ENCODE measurements at regions not wholly inside any gene's neighbourhood (a gene's known extent, or its start where the extent isn't known, plus 50 kb on each side); places are given as distances from the start of the nearest gene placed in this dataset.
"Not testable (repeated sequence)": the region's sequence is repeated elsewhere in the genome, so short reads cannot be mapped to it uniquely, and the experiment has no call there.

DNA sequence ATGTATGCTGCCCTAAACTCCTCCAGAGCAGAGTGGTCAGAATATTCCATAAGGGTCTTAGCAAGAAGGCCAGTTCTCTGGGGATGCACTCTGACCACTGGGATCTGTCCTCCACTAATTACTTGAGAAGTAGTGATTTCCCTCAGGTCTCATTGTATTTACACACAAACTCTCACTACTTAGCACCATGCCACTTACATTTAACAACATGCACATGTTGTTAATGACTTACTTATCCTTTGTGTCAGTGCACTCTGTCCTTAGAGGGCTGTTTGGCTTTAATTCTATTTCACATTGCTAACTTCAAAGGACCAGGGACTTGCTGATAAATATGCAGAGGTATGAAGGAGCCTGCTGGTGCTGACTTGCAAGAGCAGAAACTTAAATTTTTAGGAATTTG is 1415.5 kb upstream of the ACVR2A start:
- no peak for DNase-seq

GRCh38 chr2:146417942-146418341 is 1426.9 kb upstream of the ACVR2A start:
- no peak for DNase-seq

- DNase-seq = no peak
These were observed 1429.5 kb upstream of the ACVR2A start for GRCh38 chr2:146415291-146415690.

- no peak for DNase-seq
These were observed 1430.4 kb upstream of the ACVR2A start for GRCh38 chr2:146414456-146414855.

GRCh38 chr2:146413086-146413610 is 1431.7 kb upstream of the ACVR2A start:
- DNase-seq = no peak

- DNase-seq = no peak
These were observed 1432.2 kb upstream of the ACVR2A start for GRCh38 chr2:146412625-146413024.

DNA sequence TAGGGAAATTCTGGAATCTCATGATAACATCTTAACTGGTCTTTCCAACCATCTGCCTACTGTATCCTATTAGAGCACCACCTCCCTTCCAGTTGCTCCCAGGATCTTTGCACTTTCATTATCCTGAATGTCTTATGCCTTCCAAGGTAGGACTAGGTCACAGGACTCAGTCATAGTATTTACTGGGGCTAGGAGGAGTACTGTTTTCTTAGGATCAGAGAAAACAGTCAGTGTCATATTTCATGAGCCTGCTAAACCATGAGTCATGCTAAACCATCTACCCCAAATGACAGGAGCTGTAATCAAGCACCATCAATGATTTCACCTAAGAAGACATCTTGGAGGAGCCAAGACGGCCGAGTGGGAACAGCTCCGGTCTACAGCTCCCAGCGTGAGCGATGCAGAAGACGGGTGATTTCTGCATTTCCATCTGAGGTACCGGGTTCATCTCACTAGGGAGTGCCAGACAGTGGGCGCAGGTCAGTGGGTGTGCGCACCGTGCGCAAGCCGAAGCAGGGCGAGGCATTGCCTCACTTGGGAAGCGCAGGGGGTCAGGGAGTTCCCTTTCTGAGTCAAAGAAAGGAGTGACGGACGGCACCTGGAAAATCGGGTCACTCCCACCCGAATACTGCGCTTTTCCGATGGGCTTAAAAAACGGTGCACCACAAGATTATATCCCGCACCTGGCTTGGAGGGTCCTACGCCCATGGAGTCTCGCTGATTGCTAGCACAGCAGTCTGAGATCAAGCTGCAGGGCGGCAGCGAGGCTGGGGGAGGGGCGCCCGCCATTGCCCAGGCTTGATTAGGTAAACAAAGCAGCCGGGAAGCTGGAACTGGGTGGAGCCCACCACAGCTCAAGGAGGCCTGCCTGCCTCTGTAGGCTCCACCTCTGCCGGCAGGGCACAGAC is 1439.2 kb upstream of the ACVR2A start:
- not testable (repeated sequence) for DNase-seq

DNA sequence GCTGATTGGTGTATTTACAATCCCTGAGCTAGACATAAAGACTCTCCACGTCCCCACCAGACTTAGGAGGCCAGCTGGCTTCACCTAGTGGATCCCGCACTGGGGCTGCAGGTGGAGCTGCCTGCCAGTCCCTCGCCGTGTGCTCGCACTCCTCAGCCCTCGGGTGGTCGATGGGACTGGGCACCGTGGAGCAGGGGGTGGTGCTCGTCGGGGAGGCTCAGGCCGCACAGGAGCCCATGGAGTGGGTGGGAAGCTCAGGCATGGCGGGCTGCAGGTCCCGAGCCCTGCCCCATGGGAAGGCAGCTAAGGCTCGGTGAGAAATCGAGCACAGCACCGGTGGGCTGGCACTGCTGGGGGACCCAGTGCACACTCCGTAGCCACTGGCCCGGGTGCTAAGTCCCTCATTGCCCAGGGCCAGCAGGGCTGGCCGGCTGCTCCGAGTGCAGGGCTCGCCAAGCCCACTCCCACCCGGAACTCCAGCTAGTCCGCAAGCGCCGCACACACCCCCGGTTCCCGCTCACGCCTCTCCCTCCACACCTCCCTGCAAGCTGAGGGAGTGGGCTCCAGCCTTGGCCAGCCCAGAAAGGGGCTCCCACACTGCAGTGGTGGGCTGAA is 1441.2 kb upstream of the ACVR2A start:
- DNase-seq = not testable (repeated sequence)

GRCh38 chr2:146392631-146393030 is 1452.2 kb upstream of the ACVR2A start:
- peak; percentile 69 for DNase-seq

GRCh38 chr2:146392186-146392585 is 1452.6 kb upstream of the ACVR2A start:
- DNase-seq = peak; percentile 86

DNA sequence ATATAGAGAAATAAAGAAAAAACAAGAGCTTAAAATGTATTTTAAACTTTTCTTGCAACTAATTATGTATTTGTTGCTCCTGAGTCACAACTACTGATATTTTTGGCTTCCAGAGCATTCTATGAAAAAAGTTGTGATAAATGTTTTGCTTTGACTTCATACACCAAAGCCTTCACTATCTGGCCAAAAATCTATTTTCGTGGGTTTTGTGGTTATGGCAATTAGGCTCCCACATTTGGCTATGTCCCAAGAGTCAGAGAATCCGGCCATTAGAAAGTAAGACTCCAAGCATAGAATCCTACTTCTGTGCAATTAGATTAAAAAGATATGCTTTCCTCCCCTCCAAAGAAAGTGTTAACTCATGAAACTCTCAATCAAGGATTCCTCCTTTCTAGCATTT is 1456.1 kb upstream of the ACVR2A start:
- DNase-seq = no peak

DNA sequence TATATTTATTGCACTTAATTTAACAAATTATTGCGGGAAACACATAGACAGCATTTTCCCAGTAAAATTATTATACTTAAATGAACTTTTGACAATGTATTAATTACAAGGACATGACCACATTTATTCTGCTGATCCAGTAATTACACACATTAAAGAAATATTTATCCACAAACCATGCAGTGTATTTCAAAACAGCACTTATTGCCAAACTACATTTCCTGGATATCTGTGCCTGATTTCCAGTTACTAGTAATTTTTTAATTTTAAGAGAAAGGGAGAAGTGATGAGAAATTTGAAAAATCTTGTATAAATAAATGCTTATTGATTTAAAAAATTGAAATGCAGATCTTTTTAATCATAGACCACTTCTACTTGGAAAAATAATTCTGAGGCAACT is 1458.7 kb upstream of the ACVR2A start:
- no peak for DNase-seq

DNA sequence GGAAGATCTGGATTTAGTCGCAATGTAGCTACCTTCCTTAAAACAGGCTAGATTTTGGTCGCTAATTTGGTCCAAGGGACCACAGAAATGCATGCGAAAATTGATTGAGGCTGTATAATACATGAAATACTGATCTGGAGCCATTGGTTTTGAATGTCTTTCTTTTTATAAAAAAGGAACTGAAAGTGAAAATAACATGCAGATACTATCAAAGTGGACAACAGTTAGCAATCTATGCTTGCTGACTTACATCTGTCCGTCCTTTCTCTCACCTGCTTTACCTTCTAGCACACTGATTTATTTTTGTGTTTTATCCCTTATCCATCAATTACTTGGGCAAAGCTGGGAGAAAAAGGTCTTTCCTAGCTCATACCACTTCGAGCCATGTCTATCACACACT is 1459.8 kb upstream of the ACVR2A start:
- DNase-seq = peak; percentile 24

DNA sequence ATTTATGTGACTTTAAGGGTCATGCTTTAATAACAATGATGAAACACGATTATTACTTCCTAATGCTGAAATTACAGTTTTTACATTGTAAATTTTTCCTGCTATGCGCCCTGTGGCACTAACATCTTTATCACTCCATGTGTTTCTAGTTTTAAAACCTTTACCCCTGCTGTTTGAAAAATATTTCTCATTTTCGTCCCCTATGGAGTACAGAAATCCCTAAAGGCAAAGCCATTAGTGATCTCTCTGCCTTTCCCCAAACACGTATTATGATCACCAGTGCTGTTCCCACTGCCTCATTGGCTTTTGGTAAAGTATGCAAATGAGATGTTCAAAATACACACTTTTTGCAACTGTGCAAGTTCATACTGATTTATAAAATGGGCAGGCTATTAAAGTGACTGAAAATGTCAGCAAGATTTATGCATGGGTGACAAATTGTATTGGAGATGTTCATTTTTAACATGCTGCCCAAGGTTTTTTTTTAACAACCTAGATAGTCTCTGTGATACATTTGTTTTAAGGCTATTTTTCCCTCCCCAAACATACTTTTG is 1468.2 kb upstream of the ACVR2A start:
- DNase-seq = no peak

- DNase-seq = no peak
These were observed 1470.3 kb upstream of the ACVR2A start for GRCh38 chr2:146374505-146374904.

- not testable (repeated sequence) for DNase-seq
These were observed 1473.5 kb upstream of the ACVR2A start for GRCh38 chr2:146371364-146371763.

- DNase-seq = no peak
These were observed 1474.0 kb upstream of the ACVR2A start for GRCh38 chr2:146370826-146371225.

DNA sequence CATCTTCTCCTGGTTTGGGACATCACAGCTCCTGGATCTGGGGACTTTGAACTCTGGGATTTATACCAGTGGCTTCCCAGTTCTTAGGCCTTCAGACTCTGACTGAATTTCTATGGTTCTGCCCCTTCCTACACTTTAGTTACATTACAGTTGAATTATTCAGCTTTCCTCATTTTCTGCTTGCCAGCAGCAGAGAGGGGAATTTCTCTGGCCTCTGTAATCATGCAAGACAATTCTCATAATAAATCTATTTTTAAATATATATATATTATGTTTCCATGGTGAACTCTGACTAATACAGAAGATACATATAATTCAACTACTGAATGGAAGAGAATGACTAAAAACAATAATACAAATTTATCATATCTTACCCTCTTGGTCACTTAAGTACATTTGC is 1478.6 kb upstream of the ACVR2A start:
- DNase-seq = no peak

- no peak for DNase-seq
These were observed 1479.8 kb upstream of the ACVR2A start for GRCh38 chr2:146365041-146365440.

DNA sequence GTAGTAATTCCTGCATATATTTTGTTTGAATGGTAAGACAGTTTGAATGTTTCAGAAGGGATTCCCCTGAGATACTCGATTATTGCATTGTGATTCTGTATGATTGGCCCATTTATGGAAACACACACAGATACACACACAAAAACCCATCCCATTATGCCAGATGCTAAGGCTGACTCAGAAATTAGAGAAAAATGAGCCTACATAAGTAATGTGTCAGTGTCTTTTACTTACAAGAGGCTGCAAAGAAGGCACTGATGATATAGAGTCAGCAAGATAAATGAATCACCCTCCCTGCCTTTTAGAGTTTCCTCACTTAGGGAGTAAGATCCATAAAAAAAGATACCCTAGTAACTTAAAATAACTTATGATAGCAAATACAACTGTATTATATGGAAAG is 1481.1 kb upstream of the ACVR2A start:
- DNase-seq = no peak

DNA sequence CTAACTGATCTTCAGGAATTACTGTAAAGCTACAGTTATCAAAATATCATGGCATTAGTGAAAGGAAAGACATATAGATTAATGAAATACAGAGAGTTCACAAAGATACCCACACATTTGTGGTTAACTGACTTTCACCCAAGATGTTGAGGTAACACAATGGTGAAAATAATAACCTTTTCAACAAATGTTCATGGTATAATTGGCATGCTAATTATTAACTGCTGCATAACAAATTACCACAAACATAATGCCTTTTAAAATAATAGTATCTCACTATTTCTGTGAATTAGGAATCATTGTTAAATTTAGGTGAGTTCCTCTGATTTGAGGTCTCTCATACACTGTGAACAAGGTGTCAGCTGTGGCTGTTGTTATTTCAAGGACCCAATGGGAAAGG is 1493.1 kb upstream of the ACVR2A start:
- DNase-seq = no peak

GRCh38 chr2:146349334-146349733 is 1495.5 kb upstream of the ACVR2A start:
- DNase-seq = no peak

GRCh38 chr2:146324951-146325350 is 1519.9 kb upstream of the ACVR2A start:
- no peak for DNase-seq

GRCh38 chr2:146323564-146323963 is 1521.3 kb upstream of the ACVR2A start:
- DNase-seq = no peak
